Esophagus muscularis mucosa (tissue), 3 donors: ENCODE measurements at regions not wholly inside any gene's neighbourhood (a gene's known extent, or its start where the extent isn't known, plus 50 kb on each side); places are given as distances from the start of the nearest gene placed in this dataset.

Experiments
- CTCF ChIP-seq, 3 experiments: fragments of 200-600 bp in 2 of 3; fragments of 450-650 bp in 1 of 3; sonication (generic) in 2 of 3; IDR thresholded peaks; one replicate each; pipeline ENCODE4 v1.5.1; 2017 to 2019; ENCODE audit warnings: antibody characterized with exemption in 3 of 3, mild to moderate bottlenecking in 2 of 3, moderate library complexity in 1 of 3
- POLR2A ChIP-seq: fragments of 450-650 bp; IDR thresholded peaks from one replicate; pipeline ENCODE4 v1.6.1; 2017; ENCODE audit warnings: antibody characterized with exemption, moderate library complexity, mild to moderate bottlenecking, low read depth
- POLR2AphosphoS5 ChIP-seq, 2 donors: sonication (generic); formaldehyde crosslinking; IDR thresholded peaks; one replicate each; pipeline ENCODE4 v1.6.1; 2017; ENCODE audit warnings: antibody characterized with exemption in 2 of 2

DNA sequence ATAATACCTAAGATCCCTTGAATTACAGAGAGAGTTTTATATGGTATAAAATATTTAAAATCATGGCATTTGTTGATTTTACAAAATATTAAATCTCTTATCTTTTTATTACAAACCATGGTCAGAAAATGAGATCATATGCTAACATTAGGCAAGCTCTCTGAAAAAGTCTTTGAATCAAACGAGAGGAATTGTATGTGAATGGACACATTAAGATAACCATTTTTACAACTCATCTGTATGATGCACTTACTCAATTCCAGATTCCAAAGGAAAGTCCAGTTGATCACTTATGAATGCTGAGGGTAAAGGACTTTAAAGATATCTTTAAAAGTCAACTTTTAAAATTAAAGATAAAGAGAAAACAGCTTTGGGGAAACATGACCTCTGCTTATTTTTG lies 83.5 kb upstream of the LUZP2 start:
- no peak for TF ChIP-seq POLR2AphosphoS5 (IDR thresholded peaks at IDR 0.05)
- TF ChIP-seq CTCF (IDR thresholded peaks at IDR 0.05), result no peak
- no peak for TF ChIP-seq POLR2A
